ENCODE measurements at regions not wholly inside any gene's neighbourhood (a gene's known extent, or its start where the extent isn't known, plus 50 kb on each side); places are given as distances from the start of the nearest gene placed in this dataset.

GRCh38 chr16:88264641-88265285, 118.0 kb upstream of the ZNF469 start (continued):
- TF ChIP-seq ZNF398 (CRISPR knock-in tag; IDR thresholded peaks at IDR 0.05) (no peak), ARID1B (IDR thresholded peaks at IDR 0.05) (peak; percentile 66; the same call in 1 of the 2 replicates), ZNF609 (CRISPR knock-in tag; IDR thresholded peaks at IDR 0.05; ENCODE audit: borderline replicate concordance) (no peak), CBFA2T2 (conservative IDR thresholded peaks at IDR 0.05) (no peak), THRB (CRISPR knock-in tag; conservative IDR thresholded peaks at IDR 0.05) (no peak), SMARCC2 (IDR thresholded peaks at IDR 0.05; ENCODE audit: low read depth) (no peak), EZH2 (IDR thresholded peaks at IDR 0.05; ENCODE audit: borderline replicate concordance, low read depth, low read length) (no peak), PYGO2 (tag; IDR thresholded peaks at IDR 0.05) (no peak), NRF1 (conservative IDR thresholded peaks at IDR 0.05 in 1 of 2, IDR thresholded peaks at IDR 0.05 in 1 of 2) (peak; percentile 59 to 63), CCNT2 (IDR thresholded peaks at IDR 0.05; ENCODE audit: borderline replicate concordance, extremely low read depth, insufficient read length, low read depth, low read length) (peak; percentile 49), SMARCB1 (IDR thresholded peaks at IDR 0.05; ENCODE audit: insufficient read length, low read depth) (no peak), EHMT2 (IDR thresholded peaks at IDR 0.05) (no peak), RBM22 (IDR thresholded peaks at IDR 0.05; ENCODE audit: low read depth, low read length, poor library complexity, severe bottlenecking) (no peak), PTRF (tag; IDR thresholded peaks at IDR 0.05) (no peak), ZNF507 (tag; conservative IDR thresholded peaks at IDR 0.05) (no peak), SLC30A9 (CRISPR knock-in tag; IDR thresholded peaks at IDR 0.05) (no peak), HNRNPUL1 (IDR thresholded peaks at IDR 0.05; ENCODE audit: low read length) (no peak), ZNF766 (CRISPR knock-in tag; conservative IDR thresholded peaks at IDR 0.05) (peak; percentile 64; the same call in 1 of the 2 replicates), ZNF444 (CRISPR knock-in tag; IDR thresholded peaks at IDR 0.05) (no peak)

Measured in K562 (cell line).